ENCODE measurements at regions not wholly inside any gene's neighbourhood (a gene's known extent, or its start where the extent isn't known, plus 50 kb on each side); places are given as distances from the start of the nearest gene placed in this dataset.

DNA sequence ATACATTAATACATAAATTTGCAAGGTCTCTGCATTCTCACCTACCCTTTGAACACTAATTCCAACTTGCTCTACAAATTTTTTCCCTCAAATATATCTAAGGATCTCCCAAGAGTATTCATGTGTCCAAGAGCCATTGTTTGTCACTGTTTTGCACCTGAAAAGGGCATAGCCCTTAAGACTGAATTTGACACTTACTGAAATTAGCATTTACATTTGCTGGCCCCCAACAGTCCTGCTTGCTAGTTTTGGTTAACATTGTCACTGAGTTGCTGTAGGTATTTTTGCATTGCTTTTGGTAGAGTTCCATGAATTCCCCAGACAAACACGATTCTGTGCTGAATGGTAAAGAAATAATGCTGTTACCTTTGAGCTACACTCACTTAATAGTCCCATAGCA is 57.3 kb downstream of the KCNA4 start:
- H3K4me3 ChIP-seq (replicated peaks in 1 of 3) = no peak overlapping the region

DNA sequence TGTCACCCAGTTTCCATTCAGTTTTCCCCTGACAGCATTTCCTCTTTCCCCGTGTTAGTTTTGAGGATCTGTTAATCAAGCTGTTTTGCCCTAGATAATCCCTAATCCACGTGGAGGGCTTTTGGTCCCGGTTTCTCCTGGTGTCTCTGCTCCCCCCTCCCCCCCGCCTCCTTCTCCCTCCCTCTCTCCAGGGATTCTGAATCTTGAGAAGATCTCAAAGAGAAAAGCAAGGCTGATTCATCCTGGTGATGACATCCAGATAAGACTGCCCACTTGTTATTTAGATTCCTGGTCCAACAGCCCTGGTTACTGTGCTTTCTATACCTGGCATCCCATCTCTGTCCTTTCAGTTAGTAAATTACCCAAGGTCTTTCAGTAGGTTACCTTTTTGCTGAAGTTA is 59.4 kb downstream of the KCNA4 start:
- Histone ChIP-seq H3K27ac (no peak overlapping the region), H3K9me3 (no peaks in the 10 kb centered on the region), H3K4me1 (no peaks in the 10 kb centered on the region), H3K4me3 (replicated peaks in 1 of 3) (no peak overlapping the region), H3K27me3 (no peaks in the 10 kb centered on the region), H3K36me3 (no peaks in the 10 kb centered on the region)
- TF ChIP-seq POLR2A (IDR thresholded peaks at IDR 0.05) = no peak
- TF ChIP-seq, protein P1, sequence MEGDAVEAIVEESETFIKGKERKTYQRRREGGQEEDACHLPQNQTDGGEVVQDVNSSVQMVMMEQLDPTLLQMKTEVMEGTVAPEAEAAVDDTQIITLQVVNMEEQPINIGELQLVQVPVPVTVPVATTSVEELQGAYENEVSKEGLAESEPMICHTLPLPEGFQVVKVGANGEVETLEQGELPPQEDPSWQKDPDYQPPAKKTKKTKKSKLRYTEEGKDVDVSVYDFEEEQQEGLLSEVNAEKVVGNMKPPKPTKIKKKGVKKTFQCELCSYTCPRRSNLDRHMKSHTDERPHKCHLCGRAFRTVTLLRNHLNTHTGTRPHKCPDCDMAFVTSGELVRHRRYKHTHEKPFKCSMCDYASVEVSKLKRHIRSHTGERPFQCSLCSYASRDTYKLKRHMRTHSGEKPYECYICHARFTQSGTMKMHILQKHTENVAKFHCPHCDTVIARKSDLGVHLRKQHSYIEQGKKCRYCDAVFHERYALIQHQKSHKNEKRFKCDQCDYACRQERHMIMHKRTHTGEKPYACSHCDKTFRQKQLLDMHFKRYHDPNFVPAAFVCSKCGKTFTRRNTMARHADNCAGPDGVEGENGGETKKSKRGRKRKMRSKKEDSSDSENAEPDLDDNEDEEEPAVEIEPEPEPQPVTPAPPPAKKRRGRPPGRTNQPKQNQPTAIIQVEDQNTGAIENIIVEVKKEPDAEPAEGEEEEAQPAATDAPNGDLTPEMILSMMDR (IDR thresholded peaks at IDR 0.05) = no peak
- intact Hi-C loops (cut with DNase I) = no loop called here
- 14 to 24% methylated on average over 4 of the region's 4 CpGs for WGBS, 2 donors
- no peak for DNase-seq

More for the DNA sequence above, 57.3 kb downstream of the KCNA4 start:
- intact Hi-C loops (cut with DNase I) = no loop called here
- no peak for TF ChIP-seq POLR2A (IDR thresholded peaks at IDR 0.05)
- TF ChIP-seq, protein P1 (IDR thresholded peaks at IDR 0.05) = no peak
- no peaks in the 10 kb centered on the region for H3K27me3 ChIP-seq
- DNase-seq = no peak
- no peaks in the 10 kb centered on the region for H3K4me1 ChIP-seq
- whole genome bisulfite sequencing, 2 donors = 26 to 31% methylated on average over 1 of the region's 1 CpG
- no peaks in the 10 kb centered on the region for H3K36me3 ChIP-seq
- H3K27ac ChIP-seq = no peak overlapping the region
- H3K9me3 ChIP-seq = no peaks in the 10 kb centered on the region

DNA sequence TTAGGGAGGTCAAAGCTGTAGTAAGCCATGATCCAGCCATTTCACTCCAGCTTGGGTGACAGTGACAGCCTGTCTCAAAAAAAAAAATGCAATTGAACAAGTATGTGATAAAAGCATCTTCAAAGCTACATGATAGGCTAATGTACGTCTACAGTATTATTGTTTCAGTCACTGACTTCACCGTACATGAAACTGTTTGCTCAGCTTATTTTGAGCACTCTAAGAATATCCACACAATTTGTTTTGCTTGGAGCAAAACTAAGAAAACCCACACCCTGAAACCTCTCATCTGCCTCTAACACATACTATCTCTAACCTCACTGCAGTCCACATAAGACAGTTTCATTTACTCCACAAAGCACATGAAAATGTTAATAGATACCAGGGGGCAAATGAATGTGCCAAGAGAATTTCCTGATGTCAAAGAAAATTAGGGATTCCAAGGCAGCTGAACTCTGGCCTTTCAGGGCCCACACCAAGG is 60.7 kb downstream of the KCNA4 start:
- intact Hi-C loops (cut with DNase I) = no loop called here
- H3K27me3 ChIP-seq = no peaks in the 10 kb centered on the region
- H3K4me3 ChIP-seq (replicated peaks in 1 of 3) = no peak overlapping the region
- 27 to 29% methylated on average over 2 of the region's 2 CpGs for WGBS, 2 donors
- H3K36me3 ChIP-seq = no peaks in the 10 kb centered on the region
- TF ChIP-seq POLR2A (IDR thresholded peaks at IDR 0.05) = no peak
- TF ChIP-seq, protein P1 (IDR thresholded peaks at IDR 0.05) = no peak
- DNase-seq = no peak
- no peaks in the 10 kb centered on the region for H3K9me3 ChIP-seq
- no peak overlapping the region for H3K27ac ChIP-seq
- no peaks in the 10 kb centered on the region for H3K4me1 ChIP-seq

DNA sequence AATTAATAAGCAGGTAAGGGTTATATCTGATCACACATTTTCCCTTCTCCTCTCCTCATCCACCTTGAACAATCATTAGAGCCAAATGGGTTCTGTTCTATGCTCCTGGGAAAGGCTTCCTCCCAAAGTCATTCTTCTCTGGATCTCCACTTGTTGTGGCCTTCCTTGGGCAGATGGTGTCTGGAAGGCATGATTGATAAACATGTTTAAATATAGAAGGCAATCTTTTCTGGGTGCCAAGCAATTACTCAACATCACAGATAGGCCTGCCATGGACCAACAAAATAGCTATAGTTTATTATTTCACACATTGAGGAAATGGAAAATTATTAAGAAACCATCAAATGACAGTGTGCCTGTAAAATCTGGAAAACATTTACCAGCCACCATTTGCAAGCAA is 73.5 kb downstream of the KCNA4 start:
- H3K9me3 ChIP-seq = no peaks in the 10 kb centered on the region
- no peak for TF ChIP-seq POLR2A (IDR thresholded peaks at IDR 0.05)
- TF ChIP-seq, protein P1 (IDR thresholded peaks at IDR 0.05) = no peak
- no peaks in the 10 kb centered on the region for H3K4me1 ChIP-seq
- no peaks in the 10 kb centered on the region for H3K27me3 ChIP-seq
- H3K36me3 ChIP-seq = no peaks in the 10 kb centered on the region
- no peak for DNase-seq
- no peak overlapping the region for H3K4me3 ChIP-seq (replicated peaks in 1 of 3)
- H3K27ac ChIP-seq = no peak overlapping the region
- intact Hi-C loops (cut with DNase I) = no loop called here

DNA sequence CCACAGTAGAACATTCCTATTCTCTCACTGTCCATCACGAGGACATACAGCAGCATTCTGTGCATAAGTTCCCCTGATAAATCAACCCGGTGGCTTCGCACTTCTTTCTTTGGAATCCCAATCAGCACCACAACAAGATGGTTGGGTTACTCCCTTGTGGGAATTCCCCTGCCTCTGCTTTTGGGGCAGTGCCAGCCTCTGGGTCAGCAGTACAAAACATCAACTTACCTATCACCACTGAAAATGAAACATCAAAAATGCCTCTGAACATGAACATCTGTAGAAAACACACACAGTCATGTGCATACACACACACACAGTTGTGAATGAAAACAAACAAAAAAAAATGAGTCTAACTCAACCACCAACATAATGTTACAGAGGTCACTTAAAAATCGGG is 79.3 kb downstream of the KCNA4 start:
- Histone ChIP-seq H3K4me1 (no peaks in the 10 kb centered on the region), H3K4me3 (replicated peaks in 1 of 3) (no peak overlapping the region), H3K27me3 (no peaks in the 10 kb centered on the region), H3K27ac (no peak overlapping the region), H3K36me3 (no peaks in the 10 kb centered on the region), H3K9me3 (no peaks in the 10 kb centered on the region)
- intact Hi-C loops (cut with DNase I) = no loop called here
- no peak for DNase-seq
- WGBS, 2 donors = 87% methylated on average over 4 of the region's 4 CpGs
- TF ChIP-seq, protein P1 (IDR thresholded peaks at IDR 0.05) = no peak
- TF ChIP-seq POLR2A (IDR thresholded peaks at IDR 0.05) = no peak

All from thyroid gland (tissue), 4 donors.